IMR-90 (cell line): ENCODE measurements at regions not wholly inside any gene's neighbourhood (a gene's known extent, or its start where the extent isn't known, plus 50 kb on each side); places are given as distances from the start of the nearest gene placed in this dataset.

Experiments
- CEBPB ChIP-seq: IDR thresholded peaks from 2 replicates; pipeline ENCODE4 v1.6.1; 2012; ENCODE audit warnings: low read depth, low read length, improper control_type of control experiment
- ELK1 ChIP-seq: fragments of 150-350 bp; IDR thresholded peaks from 2 replicates; pipeline ENCODE4 v1.6.1; 2016; ENCODE audit warnings: low read depth, mild to moderate bottlenecking, low read length, moderate library complexity, borderline replicate concordance
- FOS ChIP-seq: fragments of 150-350 bp; IDR thresholded peaks from 2 replicates; pipeline ENCODE4 v1.6.1; 2016; ENCODE audit warnings: low read depth, low read length
- MAZ ChIP-seq: IDR thresholded peaks from 2 replicates; pipeline ENCODE4 v1.6.1; 2012; ENCODE audit warnings: low read depth, mild to moderate bottlenecking, low read length, improper control_type of control experiment, moderate library complexity, borderline replicate concordance
- MXI1 ChIP-seq: IDR thresholded peaks from 2 replicates; pipeline ENCODE4 v1.6.1; 2012; ENCODE audit warnings: low read depth, mild to moderate bottlenecking, low read length, moderate library complexity, borderline replicate concordance
- NFE2L2 ChIP-seq: fragments of 150-350 bp; IDR thresholded peaks from 2 replicates; pipeline ENCODE4 v1.6.1; 2016; ENCODE audit warnings: low read depth, mild to moderate bottlenecking, low read length
- POLR2A ChIP-seq: IDR thresholded peaks from 2 replicates; pipeline ENCODE4 v1.6.1; 2012; ENCODE audit warnings: mild to moderate bottlenecking, low read depth, low read length
- RFX5 ChIP-seq: IDR thresholded peaks from 2 replicates; pipeline ENCODE4 v1.8.0; 2012; ENCODE audit warnings: low read depth, mild to moderate bottlenecking, low read length, moderate library complexity
- SMC3 ChIP-seq: fragments of 150-350 bp; IDR thresholded peaks from 2 replicates; pipeline ENCODE4 v1.6.1; 2016; ENCODE audit warnings: low read depth, mild to moderate bottlenecking, antibody characterized with exemption, low read length, moderate library complexity
- USF2 ChIP-seq: fragments of 150-350 bp; IDR thresholded peaks from 2 replicates; pipeline ENCODE4 v1.6.1; 2017; ENCODE audit warnings: mild to moderate bottlenecking, antibody characterized with exemption, low read length, low read depth
- TF ChIP-seq, protein P1 (sequence below): conservative IDR thresholded peaks from 2 replicates; pipeline ENCODE4 v1.5.1; 2012; ENCODE audit warnings: mild to moderate bottlenecking, low read depth, low read length, improper control_type of control experiment

DNA sequence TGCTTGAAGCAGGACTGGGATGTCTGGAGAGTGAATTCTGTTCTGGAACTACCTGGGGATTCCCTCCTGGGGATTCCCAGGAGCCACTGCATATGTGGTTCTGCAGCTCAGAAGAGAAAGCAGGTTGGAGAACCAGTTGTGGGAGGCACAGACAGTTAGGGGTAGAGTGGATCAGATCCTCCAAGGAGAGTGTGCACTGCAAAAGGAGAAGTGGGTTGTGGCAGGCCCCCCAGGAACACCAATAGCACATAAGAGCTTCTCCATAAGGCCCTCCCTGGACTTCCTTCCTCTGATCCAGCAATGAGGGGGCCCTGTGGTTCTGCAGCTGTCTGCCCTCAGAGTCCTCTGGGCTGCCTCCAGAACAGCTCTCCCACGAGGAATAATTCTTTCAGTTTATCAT, 369.2 kb upstream of the CNR1 start:
- TF ChIP-seq, protein P1, sequence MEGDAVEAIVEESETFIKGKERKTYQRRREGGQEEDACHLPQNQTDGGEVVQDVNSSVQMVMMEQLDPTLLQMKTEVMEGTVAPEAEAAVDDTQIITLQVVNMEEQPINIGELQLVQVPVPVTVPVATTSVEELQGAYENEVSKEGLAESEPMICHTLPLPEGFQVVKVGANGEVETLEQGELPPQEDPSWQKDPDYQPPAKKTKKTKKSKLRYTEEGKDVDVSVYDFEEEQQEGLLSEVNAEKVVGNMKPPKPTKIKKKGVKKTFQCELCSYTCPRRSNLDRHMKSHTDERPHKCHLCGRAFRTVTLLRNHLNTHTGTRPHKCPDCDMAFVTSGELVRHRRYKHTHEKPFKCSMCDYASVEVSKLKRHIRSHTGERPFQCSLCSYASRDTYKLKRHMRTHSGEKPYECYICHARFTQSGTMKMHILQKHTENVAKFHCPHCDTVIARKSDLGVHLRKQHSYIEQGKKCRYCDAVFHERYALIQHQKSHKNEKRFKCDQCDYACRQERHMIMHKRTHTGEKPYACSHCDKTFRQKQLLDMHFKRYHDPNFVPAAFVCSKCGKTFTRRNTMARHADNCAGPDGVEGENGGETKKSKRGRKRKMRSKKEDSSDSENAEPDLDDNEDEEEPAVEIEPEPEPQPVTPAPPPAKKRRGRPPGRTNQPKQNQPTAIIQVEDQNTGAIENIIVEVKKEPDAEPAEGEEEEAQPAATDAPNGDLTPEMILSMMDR, result no peak
- TF ChIP-seq CEBPB (no peak), MXI1 (no peak), MAZ (no peak), RFX5 (no peak), USF2 (no peak), NFE2L2 (no peak), POLR2A (no peak), FOS (no peak), ELK1 (no peak), SMC3 (no peak)
